Stomach (tissue), 8 donors: ENCODE measurements at regions not wholly inside any gene's neighbourhood (a gene's known extent, or its start where the extent isn't known, plus 50 kb on each side); places are given as distances from the start of the nearest gene placed in this dataset.

Source experiments
- DNase-seq, 2 donors: peaks; one replicate each; pipeline versions ENCODE4 v3.0.0 to v3.0.0-alpha.2; 2013 to 2019
- H3K27ac ChIP-seq, 5 donors: fragments of 200-600 bp in 4 of 5; sonication (generic) in 4 of 5; one replicate each; pipeline ENCODE4 v1.5.1; 2013 to 2019; ENCODE audit warnings: mild to moderate bottlenecking in 1 of 5, moderate library complexity in 1 of 5
- H3K27me3 ChIP-seq, 3 donors: fragments of 200-600 bp; sonication (generic); one replicate each; pipeline ENCODE4 v1.5.1; 2017 to 2019; ENCODE audit warnings: mixed run types in 1 of 3
- H3K36me3 ChIP-seq, 4 donors: fragments of 200-600 bp; sonication (generic); 1 replicate in 3 of 4; 2 replicates in 1 of 4; pipeline ENCODE4 v1.5.1; 2016 to 2019
- H3K4me1 ChIP-seq, 4 donors: fragments of 200-600 bp; sonication (generic); one replicate each; pipeline ENCODE4 v1.5.1; 2016 to 2019
- H3K4me3 ChIP-seq, 4 donors: fragments of 200-600 bp; sonication (generic) in 3 of 4; one replicate each; pipeline ENCODE4 v1.5.1; 2016 to 2019; ENCODE audit warnings: mild to moderate bottlenecking in 1 of 4
- H3K9me3 ChIP-seq, 4 donors: fragments of 200-600 bp; sonication (generic); one replicate each; pipeline ENCODE4 v1.5.1; 2016 to 2019
- EP300 ChIP-seq: sonication (generic); formaldehyde crosslinking; IDR thresholded peaks from one replicate; pipeline ENCODE4 v1.6.1; 2017; ENCODE audit warnings: antibody characterized with exemption
- POLR2A ChIP-seq, 4 donors: fragments of 450-650 bp; IDR thresholded peaks; one replicate each; pipeline ENCODE4 v1.6.1; 2016; ENCODE audit warnings: antibody characterized with exemption in 4 of 4, control low read depth in 2 of 4, mild to moderate bottlenecking in 1 of 4, moderate library complexity in 1 of 4
- POLR2AphosphoS5 ChIP-seq, 3 donors: sonication (generic); formaldehyde crosslinking; IDR thresholded peaks; one replicate each; pipeline ENCODE4 v1.6.1; 2016; ENCODE audit warnings: antibody characterized with exemption in 3 of 3
- WGBS, 5 donors: extraction: QIAGEN DNeasy Blood & Tissue Kit in 3 of 5; methylation state at CpG; one replicate each; pipeline versions ENCODE4 v1.1.5 to v1.1.7; 2013 to 2018; 5-methylcytosine and 5-hydroxymethylcytosine counted together
- intact Hi-C: fragments of 100-400 bp; cut with DNase I; formaldehyde crosslinking; loops from one replicate; pipeline ENCODE4 v1.15.1; 2023; ENCODE audit warnings: low total_unique reads
- TF ChIP-seq, protein P1 (sequence below), 7 experiments: fragments of 450-650 bp in 4 of 7; fragments of 200-600 bp in 3 of 7; sonication (generic) in 3 of 7; IDR thresholded peaks; one replicate each; pipeline ENCODE4 v1.5.1; 2016 to 2019; ENCODE audit warnings: antibody characterized with exemption in 7 of 7, control low read depth in 2 of 7, mild to moderate bottlenecking in 1 of 7
- donor health status: healthy with polysubstance abuse.
- donor health status: Bipolar disorder and iron deficiency.
- donor health status: healthy.

DNA sequence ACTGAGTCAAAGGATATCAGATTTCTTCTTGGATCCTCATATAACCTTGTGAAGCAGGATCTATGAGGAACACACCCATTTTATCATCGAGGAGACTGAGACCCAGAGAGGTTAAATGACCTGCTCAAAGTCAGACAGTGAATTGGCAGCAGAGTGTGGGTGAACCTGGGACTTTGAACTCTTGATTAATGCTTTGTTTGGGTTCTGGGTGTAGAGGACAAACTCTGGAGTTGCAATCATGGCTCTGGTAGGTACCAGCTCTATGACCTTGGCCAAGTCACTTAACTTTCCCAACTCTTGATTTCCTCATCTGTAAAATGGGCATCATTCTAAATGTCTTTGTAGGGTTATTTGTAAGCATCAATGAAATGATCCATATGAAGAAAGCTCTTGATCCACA is 166.4 kb downstream of the HAPSTR1 start:
- no peak for DNase-seq
- Histone ChIP-seq H3K36me3 (no peaks in the 10 kb centered on the region), H3K27me3 (peaks cover 0 to 31% (median 0%) of the 10 kb centered on the region in 3 donors), H3K9me3 (no peaks in the 10 kb centered on the region), H3K4me3 (no peak overlapping the region), H3K27ac (no peak overlapping the region), H3K4me1 (peaks cover 0 to 20% (median 8%) of the 10 kb centered on the region in 4 donors)
- WGBS, 5 donors: 40 to 57% (median 55%) methylated on average over 1 of the region's 1 CpG
- TF ChIP-seq EP300 (no peak), POLR2A (IDR thresholded peaks at IDR 0.05) (no peak), POLR2AphosphoS5 (IDR thresholded peaks at IDR 0.05) (no peak)
- TF ChIP-seq, protein P1, sequence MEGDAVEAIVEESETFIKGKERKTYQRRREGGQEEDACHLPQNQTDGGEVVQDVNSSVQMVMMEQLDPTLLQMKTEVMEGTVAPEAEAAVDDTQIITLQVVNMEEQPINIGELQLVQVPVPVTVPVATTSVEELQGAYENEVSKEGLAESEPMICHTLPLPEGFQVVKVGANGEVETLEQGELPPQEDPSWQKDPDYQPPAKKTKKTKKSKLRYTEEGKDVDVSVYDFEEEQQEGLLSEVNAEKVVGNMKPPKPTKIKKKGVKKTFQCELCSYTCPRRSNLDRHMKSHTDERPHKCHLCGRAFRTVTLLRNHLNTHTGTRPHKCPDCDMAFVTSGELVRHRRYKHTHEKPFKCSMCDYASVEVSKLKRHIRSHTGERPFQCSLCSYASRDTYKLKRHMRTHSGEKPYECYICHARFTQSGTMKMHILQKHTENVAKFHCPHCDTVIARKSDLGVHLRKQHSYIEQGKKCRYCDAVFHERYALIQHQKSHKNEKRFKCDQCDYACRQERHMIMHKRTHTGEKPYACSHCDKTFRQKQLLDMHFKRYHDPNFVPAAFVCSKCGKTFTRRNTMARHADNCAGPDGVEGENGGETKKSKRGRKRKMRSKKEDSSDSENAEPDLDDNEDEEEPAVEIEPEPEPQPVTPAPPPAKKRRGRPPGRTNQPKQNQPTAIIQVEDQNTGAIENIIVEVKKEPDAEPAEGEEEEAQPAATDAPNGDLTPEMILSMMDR (IDR thresholded peaks at IDR 0.05): no peak
- intact Hi-C loops: no loop called here

DNA sequence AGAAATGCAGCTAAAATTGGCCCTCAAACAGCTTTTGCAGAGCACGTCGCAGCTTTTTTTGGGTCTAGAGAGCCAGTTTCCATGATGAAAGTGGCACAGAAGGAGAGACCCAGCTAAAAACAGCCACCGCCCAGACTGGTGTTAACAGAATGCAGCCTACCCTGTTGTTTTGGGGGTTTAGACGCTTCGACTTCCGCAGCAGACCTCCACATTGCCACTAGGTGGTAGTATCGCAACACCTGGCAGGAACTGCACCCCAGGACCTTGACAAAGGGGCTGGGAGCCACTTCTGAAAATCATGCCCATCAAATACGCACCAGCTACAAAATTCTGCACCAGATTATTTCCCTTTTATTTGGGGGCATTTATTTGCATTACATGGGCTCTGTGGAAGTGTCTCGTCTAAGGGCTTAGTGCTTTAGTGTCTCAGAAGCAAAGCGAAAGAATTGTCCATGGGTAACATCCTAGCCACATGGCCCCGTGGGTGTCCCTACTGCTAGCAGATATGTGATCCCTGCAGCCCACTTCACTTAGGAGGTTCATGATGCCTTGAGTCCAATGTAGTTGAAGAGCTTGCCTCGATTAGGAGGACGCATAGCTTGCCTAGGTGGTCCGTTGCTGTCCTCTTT is 167.1 kb downstream of the HAPSTR1 start:
- intact Hi-C loops: no loop called here
- 50 to 70% (median 54%) methylated on average over 10 to 14 of the region's 14 CpGs for WGBS, 5 donors
- DNase-seq: peak in 1 of 2 donors; percentile 66
- Histone ChIP-seq H3K9me3 (no peaks in the 10 kb centered on the region), H3K36me3 (no peaks in the 10 kb centered on the region), H3K27ac (no peak overlapping the region), H3K27me3 (peaks cover 0 to 26% (median 0%) of the 10 kb centered on the region in 3 donors), H3K4me3 (no peak overlapping the region), H3K4me1 (peaks cover 0 to 20% (median 8%) of the 10 kb centered on the region in 4 donors)
- TF ChIP-seq POLR2A (IDR thresholded peaks at IDR 0.05): no peak
- TF ChIP-seq POLR2AphosphoS5 (IDR thresholded peaks at IDR 0.05): no peak
- TF ChIP-seq, protein P1 (IDR thresholded peaks at IDR 0.05): peak in 5 of 7 experiments; percentile 25 to 49 (median 34)
- no peak for TF ChIP-seq EP300

DNA sequence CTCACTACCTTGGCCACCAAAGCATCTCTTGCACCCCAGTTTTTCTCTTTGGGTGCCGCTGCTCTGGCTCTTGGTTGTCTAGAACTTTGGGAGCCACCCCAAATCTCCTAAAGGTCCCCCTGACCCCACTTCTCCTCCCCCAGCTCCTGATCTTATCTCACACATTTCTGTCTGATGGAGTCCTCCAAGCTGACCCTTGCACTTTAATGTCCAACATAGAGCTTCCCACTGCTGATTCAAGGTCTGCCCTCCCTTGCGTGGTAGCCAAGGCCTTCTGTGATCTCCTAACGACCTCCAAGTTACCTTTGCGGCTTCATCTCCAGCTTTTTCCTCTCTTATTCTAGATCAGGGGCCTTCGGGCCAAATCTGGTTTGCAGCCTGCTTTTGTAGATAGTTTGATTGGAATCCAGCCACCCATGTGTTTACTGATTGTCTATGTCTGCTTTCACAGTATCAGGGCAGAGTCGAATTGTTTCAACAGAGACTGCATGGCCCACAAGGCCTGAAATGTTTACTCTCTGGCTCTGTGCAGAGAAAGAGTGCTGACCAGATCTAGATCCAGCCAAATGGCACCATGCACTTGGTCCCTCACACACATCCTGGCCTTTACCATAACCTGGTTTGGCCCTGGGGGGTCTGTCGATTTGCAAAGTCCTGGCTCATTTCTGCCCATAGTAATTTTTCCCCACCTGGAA is 168.6 kb downstream of the HAPSTR1 start:
- DNase-seq: peak in 1 of 2 donors; percentile 25
- H3K27ac ChIP-seq: no peak overlapping the region
- 32 to 53% (median 42%) methylated on average over 7 of the region's 7 CpGs for WGBS, 5 donors
- H3K36me3 ChIP-seq: no peaks in the 10 kb centered on the region
- H3K4me3 ChIP-seq: no peak overlapping the region
- peaks cover 0 to 15% (median 0%) of the 10 kb centered on the region in 3 donors for H3K27me3 ChIP-seq
- no peak for TF ChIP-seq EP300
- TF ChIP-seq, protein P1 (IDR thresholded peaks at IDR 0.05): no peak
- TF ChIP-seq POLR2AphosphoS5 (IDR thresholded peaks at IDR 0.05): no peak
- TF ChIP-seq POLR2A (IDR thresholded peaks at IDR 0.05): no peak
- H3K4me1 ChIP-seq: peaks cover 0 to 20% (median 8%) of the 10 kb centered on the region in 4 donors
- intact Hi-C loops: no loop called here
- H3K9me3 ChIP-seq: no peaks in the 10 kb centered on the region

DNA sequence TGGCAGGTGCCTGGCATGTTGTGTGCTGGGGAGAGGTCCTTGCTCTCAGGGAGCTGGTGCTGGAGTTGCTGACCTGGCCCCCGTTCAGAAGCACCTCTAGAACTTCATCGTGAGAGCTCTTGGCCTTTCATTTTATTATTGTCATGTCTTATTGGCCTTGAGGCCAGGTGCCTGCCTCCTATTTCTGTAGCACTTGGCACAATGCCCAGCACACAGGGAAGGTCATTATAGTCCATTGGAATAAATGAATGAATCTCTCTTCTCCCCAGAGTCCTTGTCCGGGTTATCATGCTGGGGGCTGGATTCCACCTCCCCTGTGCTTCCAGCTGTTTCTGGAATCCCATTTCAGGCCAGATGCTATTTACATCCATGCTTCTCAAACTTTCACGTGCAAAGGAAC is 169.2 kb downstream of the HAPSTR1 start:
- peaks cover 0 to 13% (median 0%) of the 10 kb centered on the region in 3 donors for H3K27me3 ChIP-seq
- TF ChIP-seq POLR2AphosphoS5 (IDR thresholded peaks at IDR 0.05): no peak
- TF ChIP-seq POLR2A (IDR thresholded peaks at IDR 0.05): no peak
- no peak for TF ChIP-seq EP300
- TF ChIP-seq, protein P1 (IDR thresholded peaks at IDR 0.05): no peak
- no peak overlapping the region for H3K27ac ChIP-seq
- H3K4me3 ChIP-seq: no peak overlapping the region
- H3K9me3 ChIP-seq: no peaks in the 10 kb centered on the region
- peak; percentile 40 to 45 for DNase-seq
- intact Hi-C loops: no loop called here
- H3K36me3 ChIP-seq: no peaks in the 10 kb centered on the region
- WGBS, 5 donors: 26 to 54% (median 46%) methylated on average over 4 of the region's 4 CpGs
- peaks cover 0 to 20% (median 8%) of the 10 kb centered on the region in 4 donors for H3K4me1 ChIP-seq
